PC-9 (cell line): ENCODE measurements at regions not wholly inside any gene's neighbourhood (a gene's known extent, or its start where the extent isn't known, plus 50 kb on each side); places are given as distances from the start of the nearest gene placed in this dataset.

ENCODE experiments used
- EZH2 ChIP-seq: fragments of 200-600 bp; sonication (generic); IDR thresholded peaks from 2 replicates; pipeline ENCODE4 v1.8.0; 2017; ENCODE audit warnings: antibody characterized with exemption, low read depth
- TF ChIP-seq, protein P1 (sequence below): fragments of 200-600 bp; sonication (generic); conservative IDR thresholded peaks from 2 replicates; pipeline ENCODE4 v1.6.1; 2017; ENCODE audit warnings: mixed run types, antibody characterized with exemption, mild to moderate bottlenecking, moderate library complexity

DNA sequence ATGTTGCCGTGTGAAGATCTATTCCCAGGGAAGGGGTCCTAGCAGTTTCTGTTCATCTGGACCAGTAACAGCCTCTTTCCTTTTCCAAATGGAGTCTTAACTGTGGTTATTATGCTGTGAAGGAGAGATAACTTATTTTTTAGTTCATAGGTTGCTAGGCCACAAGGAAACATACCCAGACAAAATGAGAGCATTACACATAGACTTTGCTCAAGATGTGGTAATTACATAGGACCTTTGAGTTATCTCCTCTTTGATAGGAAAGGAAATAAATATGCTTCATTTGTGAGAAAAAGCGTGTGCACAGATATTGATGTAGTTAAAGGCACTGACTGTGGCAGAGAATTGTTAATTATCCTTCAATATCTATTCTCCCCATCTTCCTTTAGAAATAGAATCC is 52.5 kb upstream of the SNX2 start:
- TF ChIP-seq, protein P1, sequence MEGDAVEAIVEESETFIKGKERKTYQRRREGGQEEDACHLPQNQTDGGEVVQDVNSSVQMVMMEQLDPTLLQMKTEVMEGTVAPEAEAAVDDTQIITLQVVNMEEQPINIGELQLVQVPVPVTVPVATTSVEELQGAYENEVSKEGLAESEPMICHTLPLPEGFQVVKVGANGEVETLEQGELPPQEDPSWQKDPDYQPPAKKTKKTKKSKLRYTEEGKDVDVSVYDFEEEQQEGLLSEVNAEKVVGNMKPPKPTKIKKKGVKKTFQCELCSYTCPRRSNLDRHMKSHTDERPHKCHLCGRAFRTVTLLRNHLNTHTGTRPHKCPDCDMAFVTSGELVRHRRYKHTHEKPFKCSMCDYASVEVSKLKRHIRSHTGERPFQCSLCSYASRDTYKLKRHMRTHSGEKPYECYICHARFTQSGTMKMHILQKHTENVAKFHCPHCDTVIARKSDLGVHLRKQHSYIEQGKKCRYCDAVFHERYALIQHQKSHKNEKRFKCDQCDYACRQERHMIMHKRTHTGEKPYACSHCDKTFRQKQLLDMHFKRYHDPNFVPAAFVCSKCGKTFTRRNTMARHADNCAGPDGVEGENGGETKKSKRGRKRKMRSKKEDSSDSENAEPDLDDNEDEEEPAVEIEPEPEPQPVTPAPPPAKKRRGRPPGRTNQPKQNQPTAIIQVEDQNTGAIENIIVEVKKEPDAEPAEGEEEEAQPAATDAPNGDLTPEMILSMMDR: no peak
- no peak for TF ChIP-seq EZH2
